Activated CD8-positive, alpha-beta T cell treated with anti-CD3 and anti-CD28 coated beads for 36 hours (primary cell): ENCODE measurements at regions not wholly inside any gene's neighbourhood (a gene's known extent, or its start where the extent isn't known, plus 50 kb on each side); places are given as distances from the start of the nearest gene placed in this dataset.

ENCODE experiments used
- ATAC-seq: fragments of 200-7000 bp; cut with Tn5 transposase; one replicate; pipeline ENCODE4 v1.10.0; 2021; ENCODE audit warnings: mild to moderate bottlenecking, moderate library complexity
- CTCF ChIA-PET: fragments of 350-600 bp; sonication (Branson Sonifier 250); formaldehyde crosslinking; loops from one replicate; lab custom pipeline; 2021; ENCODE audit warnings: antibody characterized with exemption; lab: Charles Lee
- POLR2A ChIA-PET: fragments of 350-600 bp; sonication (Branson Sonifier 250); formaldehyde crosslinking; loops from one replicate; lab custom pipeline; 2021; ENCODE audit warnings: antibody characterized with exemption; lab: Charles Lee
- DNase-seq: peaks from one replicate; pipeline ENCODE4 v3.0.0-alpha.2; 2020
- H3K27ac Mint-ChIP-seq: one replicate; pipeline ENCODE4 v1.8.0; 2021; ENCODE audit warnings: mild to moderate bottlenecking, mixed read lengths
- H3K27me3 Mint-ChIP-seq: one replicate; pipeline ENCODE4 v1.8.0; 2021; ENCODE audit warnings: mixed read lengths
- H3K36me3 Mint-ChIP-seq: one replicate; pipeline ENCODE4 v1.8.0; 2021; ENCODE audit warnings: low read depth, mixed read lengths
- H3K4me1 Mint-ChIP-seq: one replicate; pipeline ENCODE4 v1.8.0; 2021; ENCODE audit warnings: low read depth, mixed read lengths
- H3K4me3 Mint-ChIP-seq: one replicate; pipeline ENCODE4 v1.8.0; 2021; ENCODE audit warnings: mild to moderate bottlenecking, moderate library complexity, mixed read lengths
- H3K9me3 Mint-ChIP-seq: one replicate; pipeline ENCODE4 v1.8.0; 2021; ENCODE audit warnings: mixed read lengths
- intact Hi-C: fragments of 100-400 bp; cut with micrococcal nuclease; formaldehyde crosslinking; loops from one replicate; pipeline ENCODE4 v1.10.0; 2022
- TF ChIP-seq, protein P1 (sequence below): fragments of 200-600 bp; IDR thresholded peaks from one replicate; pipeline ENCODE4 v1.8.0; 2022; ENCODE audit warnings: antibody characterized with exemption, mild to moderate bottlenecking

DNA sequence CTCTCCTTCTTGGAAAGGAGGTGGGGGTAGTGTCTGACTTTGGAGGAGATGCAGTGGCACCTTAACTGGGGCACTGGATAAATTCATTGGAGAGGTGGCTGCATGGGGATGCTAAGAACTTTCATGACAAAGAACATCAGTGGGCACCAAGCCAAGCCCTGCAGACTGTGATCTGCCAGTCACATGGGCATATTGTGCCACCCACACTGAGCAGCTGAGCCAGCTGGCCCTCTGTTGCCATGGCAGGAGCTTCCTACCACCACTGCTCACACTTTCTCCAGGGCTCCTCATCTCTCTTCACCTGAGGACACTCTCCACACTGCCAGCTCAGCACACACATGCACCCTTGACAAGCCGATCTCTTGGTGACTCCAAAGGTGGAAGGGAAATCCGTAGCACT is 715.6 kb downstream of the QKI start:
- H3K27ac Mint-ChIP-seq, result no peak overlapping the region
- intact Hi-C loops, result no loop called here
- no peak overlapping the region for H3K4me3 Mint-ChIP-seq
- H3K9me3 Mint-ChIP-seq, result no peaks in the 10 kb centered on the region
- no peaks in the 10 kb centered on the region for H3K27me3 Mint-ChIP-seq
- TF ChIP-seq, protein P1, sequence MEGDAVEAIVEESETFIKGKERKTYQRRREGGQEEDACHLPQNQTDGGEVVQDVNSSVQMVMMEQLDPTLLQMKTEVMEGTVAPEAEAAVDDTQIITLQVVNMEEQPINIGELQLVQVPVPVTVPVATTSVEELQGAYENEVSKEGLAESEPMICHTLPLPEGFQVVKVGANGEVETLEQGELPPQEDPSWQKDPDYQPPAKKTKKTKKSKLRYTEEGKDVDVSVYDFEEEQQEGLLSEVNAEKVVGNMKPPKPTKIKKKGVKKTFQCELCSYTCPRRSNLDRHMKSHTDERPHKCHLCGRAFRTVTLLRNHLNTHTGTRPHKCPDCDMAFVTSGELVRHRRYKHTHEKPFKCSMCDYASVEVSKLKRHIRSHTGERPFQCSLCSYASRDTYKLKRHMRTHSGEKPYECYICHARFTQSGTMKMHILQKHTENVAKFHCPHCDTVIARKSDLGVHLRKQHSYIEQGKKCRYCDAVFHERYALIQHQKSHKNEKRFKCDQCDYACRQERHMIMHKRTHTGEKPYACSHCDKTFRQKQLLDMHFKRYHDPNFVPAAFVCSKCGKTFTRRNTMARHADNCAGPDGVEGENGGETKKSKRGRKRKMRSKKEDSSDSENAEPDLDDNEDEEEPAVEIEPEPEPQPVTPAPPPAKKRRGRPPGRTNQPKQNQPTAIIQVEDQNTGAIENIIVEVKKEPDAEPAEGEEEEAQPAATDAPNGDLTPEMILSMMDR, result no peak
- H3K36me3 Mint-ChIP-seq, result no peaks in the 10 kb centered on the region
- POLR2A ChIA-PET, result no interaction called here
- CTCF ChIA-PET, result no interaction called here
- ATAC-seq, result no peak
- H3K4me1 Mint-ChIP-seq, result no peaks in the 10 kb centered on the region
- DNase-seq, result no peak

DNA sequence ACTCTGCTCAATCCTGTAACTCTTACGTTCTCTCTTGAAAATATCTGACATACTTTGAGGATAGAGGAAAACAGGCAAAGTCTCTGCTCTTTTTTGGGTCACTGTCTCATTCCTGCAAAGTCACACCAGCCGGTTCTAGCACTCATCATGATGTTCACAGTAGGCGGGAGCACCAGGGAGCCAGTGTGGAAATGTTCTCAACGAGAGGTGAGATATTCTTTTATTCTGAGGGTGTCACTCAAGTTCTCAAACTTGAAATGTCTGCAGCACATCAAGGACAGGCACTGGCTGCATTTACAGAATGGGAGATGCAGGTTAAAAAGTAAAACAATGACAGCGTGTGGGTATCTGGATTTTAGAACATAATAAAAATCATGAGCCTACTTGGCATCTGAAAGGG is 714.7 kb downstream of the QKI start:
- DNase-seq (no peak), ATAC-seq (no peak)
- no peak overlapping the region for H3K4me3 Mint-ChIP-seq
- CTCF ChIA-PET, result no interaction called here
- intact Hi-C loops, result no loop called here
- no peaks in the 10 kb centered on the region for H3K36me3 Mint-ChIP-seq
- TF ChIP-seq, protein P1, result no peak
- no peaks in the 10 kb centered on the region for H3K4me1 Mint-ChIP-seq
- POLR2A ChIA-PET, result no interaction called here
- no peaks in the 10 kb centered on the region for H3K27me3 Mint-ChIP-seq
- H3K27ac Mint-ChIP-seq, result no peak overlapping the region
- no peaks in the 10 kb centered on the region for H3K9me3 Mint-ChIP-seq

DNA sequence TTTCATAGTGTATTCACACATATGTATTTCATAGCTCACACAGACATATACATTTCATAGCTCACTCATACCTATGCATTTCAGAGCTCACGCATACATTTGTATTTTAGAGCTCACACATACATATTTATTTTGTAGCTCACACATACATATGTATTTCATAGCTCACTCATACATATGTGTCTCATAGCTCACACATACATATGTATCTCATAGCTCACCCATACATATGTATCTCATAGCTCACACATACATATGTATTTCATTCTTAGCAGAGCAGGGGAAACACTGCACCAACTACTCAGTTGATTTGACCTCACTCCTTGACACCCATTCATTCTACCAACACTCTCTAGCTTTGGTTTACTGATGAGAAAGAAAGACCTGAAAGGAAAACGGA is 713.6 kb downstream of the QKI start:
- TF ChIP-seq, protein P1, result no peak
- H3K27ac Mint-ChIP-seq, result no peak overlapping the region
- ChIA-PET POLR2A (no interaction called here), CTCF (no interaction called here)
- no peaks in the 10 kb centered on the region for H3K27me3 Mint-ChIP-seq
- H3K4me1 Mint-ChIP-seq, result no peaks in the 10 kb centered on the region
- DNase-seq (no peak), ATAC-seq (no peak)
- no peaks in the 10 kb centered on the region for H3K9me3 Mint-ChIP-seq
- intact Hi-C loops, result no loop called here
- H3K4me3 Mint-ChIP-seq, result no peak overlapping the region
- H3K36me3 Mint-ChIP-seq, result no peaks in the 10 kb centered on the region

DNA sequence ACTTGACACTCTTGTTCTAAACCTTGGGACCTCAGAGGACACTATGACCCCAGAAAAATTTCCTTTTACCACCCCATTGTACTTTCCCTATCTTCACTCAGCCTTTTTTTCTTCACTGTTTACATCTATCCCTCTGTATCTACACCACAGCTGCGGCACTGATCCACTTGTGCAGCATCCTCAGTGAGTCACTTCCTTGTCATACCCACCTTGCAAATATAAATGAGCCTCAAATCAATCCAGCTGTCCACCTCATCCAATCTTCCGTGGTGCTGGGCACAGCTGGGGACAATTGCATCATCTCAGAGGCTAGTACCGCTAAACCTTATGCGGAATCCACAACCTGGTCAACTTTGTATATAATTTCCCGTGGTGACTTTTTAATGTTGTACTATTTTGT is 710.5 kb downstream of the QKI start:
- H3K27ac Mint-ChIP-seq, result no peak overlapping the region
- H3K36me3 Mint-ChIP-seq, result no peaks in the 10 kb centered on the region
- TF ChIP-seq, protein P1, result no peak
- H3K4me3 Mint-ChIP-seq, result no peak overlapping the region
- DNase-seq (no peak), ATAC-seq (no peak)
- ChIA-PET POLR2A (no interaction called here), CTCF (no interaction called here)
- intact Hi-C loops, result no loop called here
- H3K4me1 Mint-ChIP-seq, result no peaks in the 10 kb centered on the region
- H3K9me3 Mint-ChIP-seq, result no peaks in the 10 kb centered on the region
- no peaks in the 10 kb centered on the region for H3K27me3 Mint-ChIP-seq

DNA sequence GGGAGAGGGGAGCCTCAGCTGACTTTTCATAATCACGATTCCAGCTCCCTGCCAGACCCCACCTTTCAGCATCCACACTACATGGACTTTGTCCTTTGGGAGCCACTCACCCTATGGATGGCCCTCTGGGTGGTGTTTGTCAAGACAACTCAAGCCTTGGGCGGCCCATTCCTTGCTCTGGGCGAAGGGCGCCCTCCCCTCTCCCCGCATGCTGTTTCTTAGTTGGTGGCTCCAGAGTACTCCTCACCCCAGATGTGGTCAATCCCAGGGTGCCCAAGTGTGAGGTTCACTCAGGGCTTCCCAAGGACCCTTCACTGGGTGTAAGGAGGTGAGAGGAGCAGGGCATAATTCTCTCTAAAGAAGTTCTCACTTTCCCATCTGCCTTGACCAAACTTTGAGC is 710.0 kb downstream of the QKI start:
- TF ChIP-seq, protein P1, result no peak

More for the DNA sequence above, 710.0 kb downstream of the QKI start:
- POLR2A ChIA-PET, result no interaction called here
- intact Hi-C loops, result no loop called here
- no peaks in the 10 kb centered on the region for H3K4me1 Mint-ChIP-seq
- H3K36me3 Mint-ChIP-seq, result no peaks in the 10 kb centered on the region
- DNase-seq (no peak), ATAC-seq (no peak)
- no peak overlapping the region for H3K27ac Mint-ChIP-seq
- no peaks in the 10 kb centered on the region for H3K9me3 Mint-ChIP-seq
- CTCF ChIA-PET, result no interaction called here
- no peaks in the 10 kb centered on the region for H3K27me3 Mint-ChIP-seq
- H3K4me3 Mint-ChIP-seq, result no peak overlapping the region
